RCC 7860 (cell line): ENCODE measurements at regions not wholly inside any gene's neighbourhood (a gene's known extent, or its start where the extent isn't known, plus 50 kb on each side); places are given as distances from the start of the nearest gene placed in this dataset.
"Not testable (repeated sequence)": the region's sequence is repeated elsewhere in the genome, so short reads cannot be mapped to it uniquely, and the experiment has no call there.

Source experiments
- DNase-seq: peaks from one replicate; pipeline ENCODE4 v3.0.0-alpha.2; 2015; ENCODE audit warnings: low spot score
- FAIRE-seq: peaks from 2 replicates; lab custom pipeline; 2012; peaks lifted over from hg19 to GRCh38; lab: Jason Lieb, UNC

GRCh38 chr15:96466389-96466947 lies 136.0 kb downstream of the NR2F2 start:
- DNase-seq, result no peak
- FAIRE-seq, result no peak

GRCh38 chr15:96468036-96468435 lies 137.5 kb downstream of the NR2F2 start:
- no peak for FAIRE-seq

GRCh38 chr15:96470681-96471310 lies 140.3 kb downstream of the NR2F2 start:
- FAIRE-seq, result no peak

More at GRCh38 chr15:96468036-96468435, 137.5 kb downstream of the NR2F2 start:
- no peak for DNase-seq

GRCh38 chr15:96472681-96473080 lies 142.2 kb downstream of the NR2F2 start:
- FAIRE-seq (no peak), DNase-seq (no peak)

More at GRCh38 chr15:96470681-96471310, 140.3 kb downstream of the NR2F2 start:
- no peak for DNase-seq

GRCh38 chr15:96473556-96473955 lies 143.1 kb downstream of the NR2F2 start:
- DNase-seq (no peak), FAIRE-seq (no peak)

GRCh38 chr15:96474231-96474664 lies 143.7 kb downstream of the NR2F2 start:
- DNase-seq (no peak), FAIRE-seq (no peak)

GRCh38 chr15:96477227-96477626 lies 146.7 kb downstream of the NR2F2 start:
- FAIRE-seq, result no peak
- DNase-seq, result no peak

- not testable (repeated sequence) for DNase-seq, FAIRE-seq
Observed at GRCh38 chr15:96484412-96484811, 153.9 kb downstream of the NR2F2 start.

- DNase-seq (no peak), FAIRE-seq (no peak)
Observed at GRCh38 chr15:96484830-96485229, 154.3 kb downstream of the NR2F2 start.

- no peak for FAIRE-seq
Observed at GRCh38 chr15:96487245-96487644, 156.7 kb downstream of the NR2F2 start.

GRCh38 chr15:96491066-96491699 lies 160.7 kb downstream of the NR2F2 start:
- DNase-seq, FAIRE-seq: not testable (repeated sequence)

More at GRCh38 chr15:96487245-96487644, 156.7 kb downstream of the NR2F2 start:
- DNase-seq, result no peak

- not testable (repeated sequence) for DNase-seq, FAIRE-seq
Observed at GRCh38 chr15:96491700-96492644, 161.5 kb downstream of the NR2F2 start.

- FAIRE-seq (no peak), DNase-seq (no peak)
Observed at GRCh38 chr15:96494505-96494904, 164.0 kb downstream of the NR2F2 start.

- no peak for DNase-seq
- no peak for FAIRE-seq
Observed at GRCh38 chr15:96495386-96495785, 164.9 kb downstream of the NR2F2 start.

- DNase-seq (no peak), FAIRE-seq (no peak)
Observed at GRCh38 chr15:96497951-96498350, 167.5 kb downstream of the NR2F2 start.

- FAIRE-seq (no peak), DNase-seq (no peak)
Observed at GRCh38 chr15:96500508-96500907, 170.0 kb downstream of the NR2F2 start.

GRCh38 chr15:96501362-96501761 lies 170.9 kb downstream of the NR2F2 start:
- DNase-seq, result no peak
- FAIRE-seq, result no peak

- FAIRE-seq (no peak), DNase-seq (no peak)
Observed at GRCh38 chr15:96502196-96502595, 171.7 kb downstream of the NR2F2 start.

- FAIRE-seq (no peak), DNase-seq (no peak)
Observed at GRCh38 chr15:96503276-96503675, 172.8 kb downstream of the NR2F2 start.

- DNase-seq, result no peak
- FAIRE-seq, result no peak
Observed at GRCh38 chr15:96504371-96504770, 173.9 kb downstream of the NR2F2 start.

GRCh38 chr15:96505014-96505413 lies 174.5 kb downstream of the NR2F2 start:
- no peak for FAIRE-seq
- DNase-seq, result no peak
